ENCODE measurements at regions not wholly inside any gene's neighbourhood (a gene's known extent, or its start where the extent isn't known, plus 50 kb on each side); places are given as distances from the start of the nearest gene placed in this dataset.

DNA sequence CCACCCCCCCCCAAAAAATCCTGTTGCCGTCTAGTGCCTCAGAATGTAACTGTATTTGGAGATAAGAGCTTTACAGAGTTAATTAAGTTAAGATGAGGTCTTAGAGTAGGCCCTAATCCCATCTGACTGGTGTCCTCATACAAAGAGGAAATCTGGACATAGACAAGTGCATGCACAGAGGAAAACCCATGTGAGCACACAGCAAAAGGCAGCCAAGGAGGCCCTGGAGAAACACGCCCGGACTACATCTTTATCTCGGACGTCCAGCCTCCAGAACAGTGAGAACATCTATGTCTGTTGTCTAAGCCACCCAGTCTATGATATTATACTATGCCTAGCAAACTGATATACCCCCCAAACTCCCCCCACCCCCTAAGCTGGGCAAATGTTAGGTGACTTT is 193.8 kb downstream of the KATNAL1 start:
- no peak for TF ChIP-seq CTCF (conservative IDR thresholded peaks at IDR 0.05; ENCODE audit: low read length)
- no peak for TF ChIP-seq EZH2phosphoT487 (IDR thresholded peaks at IDR 0.05; ENCODE audit: borderline replicate concordance, low read depth, low read length)

Data from OCI-LY7 (cell line).